Activated T-cell treated with anti-CD3 and anti-CD28 coated beads, Interleukin-2, amount 50 U/mL, for 4 hours (primary cell): ENCODE measurements at regions not wholly inside any gene's neighbourhood (a gene's known extent, or its start where the extent isn't known, plus 50 kb on each side); places are given as distances from the start of the nearest gene placed in this dataset.
"Not testable (repeated sequence)": the region's sequence is repeated elsewhere in the genome, so short reads cannot be mapped to it uniquely, and the experiment has no call there.

Source experiments
- ATAC-seq, 2 donors: fragments of 200-7000 bp; cut with Tn5 transposase; one replicate each; pipeline ENCODE4 v1.10.0; 2021
- DNase-seq: peaks from one replicate; pipeline ENCODE4 v3.0.0-alpha.2; 2020
- H3K27me3 Mint-ChIP-seq: one replicate; pipeline ENCODE4 v1.8.0; 2021; ENCODE audit warnings: low read depth, mixed read lengths
- H3K36me3 Mint-ChIP-seq: one replicate; pipeline ENCODE4 v1.8.0; 2022; ENCODE audit warnings: mixed read lengths; ENCODE audit not compliant: insufficient read depth
- H3K4me1 Mint-ChIP-seq: one replicate; pipeline ENCODE4 v1.8.0; 2021; ENCODE audit warnings: low read depth, mixed read lengths
- H3K4me3 Mint-ChIP-seq: one replicate; pipeline ENCODE4 v1.8.0; 2021; ENCODE audit warnings: mild to moderate bottlenecking, moderate library complexity, mixed read lengths
- H3K9me3 Mint-ChIP-seq: one replicate; pipeline ENCODE4 v1.8.0; 2021; ENCODE audit warnings: mixed read lengths

DNA sequence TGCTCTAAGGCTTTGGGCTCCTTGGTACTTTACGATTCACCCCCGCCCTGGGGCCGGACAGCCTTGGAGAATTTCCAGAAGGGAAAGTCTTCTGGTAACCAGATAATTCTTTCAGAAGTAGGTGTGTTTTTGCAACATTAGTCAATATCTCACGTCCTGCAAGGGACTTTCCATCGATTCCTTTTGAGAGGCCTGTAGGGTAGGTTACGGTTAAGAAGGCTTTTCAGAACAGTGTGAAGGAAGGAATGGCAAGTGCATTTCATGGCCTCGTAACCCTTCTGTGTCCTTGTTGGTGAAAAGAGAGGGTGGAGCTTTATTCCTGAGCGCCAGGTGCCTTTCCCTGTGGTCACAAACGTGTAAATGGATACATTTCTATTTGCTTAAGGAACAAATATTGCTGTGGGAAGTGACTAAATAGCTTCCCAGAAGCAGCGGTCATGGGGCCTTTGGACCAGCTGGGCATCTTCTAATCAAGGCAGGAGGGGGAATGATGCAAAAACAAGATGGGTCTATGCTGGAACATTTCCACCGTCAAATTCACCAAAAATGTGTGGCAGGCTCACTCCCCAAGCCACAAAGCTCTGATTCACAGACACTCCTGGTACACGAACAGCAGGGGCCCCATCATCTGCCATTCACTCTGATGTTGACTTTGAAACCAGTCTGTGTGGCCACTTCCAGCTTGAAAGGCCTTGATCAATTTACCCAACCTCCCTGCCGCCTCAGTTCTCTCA lies 99.2 kb downstream of the ANKRD10 start:
- no peak for ATAC-seq
- peaks cover 31% of the 10 kb centered on the region for H3K27me3 Mint-ChIP-seq
- DNase-seq: no peak
- H3K36me3 Mint-ChIP-seq: no peaks in the 10 kb centered on the region
- peaks cover 13% of the 10 kb centered on the region for H3K4me1 Mint-ChIP-seq
- H3K9me3 Mint-ChIP-seq: no peaks in the 10 kb centered on the region
- H3K4me3 Mint-ChIP-seq: no peak overlapping the region

DNA sequence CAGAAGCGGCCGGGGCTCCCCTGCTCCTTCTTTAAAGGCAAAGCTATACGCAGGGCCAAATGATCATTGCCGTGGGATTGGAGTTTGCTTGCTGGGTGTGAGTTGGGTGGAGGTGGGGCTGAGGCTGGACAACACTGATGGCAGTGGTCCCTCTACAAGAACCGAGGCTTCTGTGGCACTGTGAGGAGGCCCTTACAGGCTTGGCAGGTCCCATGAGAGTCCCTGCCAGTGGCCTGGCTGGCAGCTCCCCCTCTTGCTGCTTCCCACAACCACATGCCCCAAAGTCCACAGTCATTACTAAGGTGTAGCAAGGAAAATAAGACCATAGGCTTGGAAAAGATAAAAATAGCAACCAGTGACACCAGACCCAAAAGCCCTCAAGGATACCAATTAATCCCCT lies 98.4 kb downstream of the ANKRD10 start:
- H3K4me1 Mint-ChIP-seq: peaks cover 11% of the 10 kb centered on the region
- no peak for DNase-seq
- H3K36me3 Mint-ChIP-seq: no peaks in the 10 kb centered on the region
- no peaks in the 10 kb centered on the region for H3K9me3 Mint-ChIP-seq
- no peak for ATAC-seq
- peaks cover 22% of the 10 kb centered on the region for H3K27me3 Mint-ChIP-seq
- H3K4me3 Mint-ChIP-seq: no peak overlapping the region

DNA sequence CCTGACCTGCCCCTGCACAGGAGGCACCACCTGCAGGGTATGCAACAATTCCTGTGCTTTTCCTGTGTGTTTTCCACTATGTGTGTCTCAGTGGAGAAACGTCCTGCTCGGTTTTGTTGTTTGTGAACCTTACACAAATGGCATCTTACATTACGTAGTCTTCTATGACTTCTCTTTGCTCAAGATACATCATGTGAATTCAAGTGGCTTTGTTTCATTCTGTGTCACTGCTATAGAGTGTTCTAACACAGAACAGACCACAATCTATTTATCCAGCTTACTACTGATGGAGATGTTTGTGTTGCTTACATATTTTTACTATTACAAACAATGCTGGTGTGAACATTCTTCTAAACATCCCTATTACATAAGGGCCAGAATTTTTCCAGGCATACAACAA lies 97.7 kb downstream of the ANKRD10 start:
- DNase-seq: no peak
- Mint-ChIP-seq H3K27me3 (peaks cover 17% of the 10 kb centered on the region), H3K36me3 (no peaks in the 10 kb centered on the region), H3K4me1 (peaks cover 6% of the 10 kb centered on the region), H3K4me3 (no peak overlapping the region), H3K9me3 (no peaks in the 10 kb centered on the region)
- ATAC-seq: no peak

DNA sequence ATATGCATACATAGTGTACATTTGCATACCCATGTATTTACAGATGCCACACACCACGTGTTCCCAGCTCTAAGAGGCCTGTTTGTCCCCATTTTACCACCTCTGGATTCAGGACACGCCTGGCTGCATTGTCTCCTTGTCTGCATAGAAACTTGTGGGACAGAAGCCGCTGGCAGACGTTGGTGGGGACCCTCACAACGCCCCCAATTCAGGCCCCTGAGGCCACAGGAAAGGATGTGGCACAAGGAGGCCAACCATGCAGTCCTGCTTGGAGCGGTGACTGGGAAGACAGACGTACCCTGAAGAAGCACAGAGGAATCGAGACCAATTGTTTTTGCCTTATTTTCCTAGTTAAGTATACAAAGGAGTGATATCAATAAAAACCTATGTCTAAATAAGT lies 96.1 kb downstream of the ANKRD10 start:
- no peaks in the 10 kb centered on the region for H3K9me3 Mint-ChIP-seq
- H3K4me3 Mint-ChIP-seq: no peak overlapping the region
- ATAC-seq: no peak
- no peak for DNase-seq
- peaks cover 9% of the 10 kb centered on the region for H3K27me3 Mint-ChIP-seq
- H3K36me3 Mint-ChIP-seq: no peaks in the 10 kb centered on the region
- H3K4me1 Mint-ChIP-seq: peaks cover 3% of the 10 kb centered on the region

DNA sequence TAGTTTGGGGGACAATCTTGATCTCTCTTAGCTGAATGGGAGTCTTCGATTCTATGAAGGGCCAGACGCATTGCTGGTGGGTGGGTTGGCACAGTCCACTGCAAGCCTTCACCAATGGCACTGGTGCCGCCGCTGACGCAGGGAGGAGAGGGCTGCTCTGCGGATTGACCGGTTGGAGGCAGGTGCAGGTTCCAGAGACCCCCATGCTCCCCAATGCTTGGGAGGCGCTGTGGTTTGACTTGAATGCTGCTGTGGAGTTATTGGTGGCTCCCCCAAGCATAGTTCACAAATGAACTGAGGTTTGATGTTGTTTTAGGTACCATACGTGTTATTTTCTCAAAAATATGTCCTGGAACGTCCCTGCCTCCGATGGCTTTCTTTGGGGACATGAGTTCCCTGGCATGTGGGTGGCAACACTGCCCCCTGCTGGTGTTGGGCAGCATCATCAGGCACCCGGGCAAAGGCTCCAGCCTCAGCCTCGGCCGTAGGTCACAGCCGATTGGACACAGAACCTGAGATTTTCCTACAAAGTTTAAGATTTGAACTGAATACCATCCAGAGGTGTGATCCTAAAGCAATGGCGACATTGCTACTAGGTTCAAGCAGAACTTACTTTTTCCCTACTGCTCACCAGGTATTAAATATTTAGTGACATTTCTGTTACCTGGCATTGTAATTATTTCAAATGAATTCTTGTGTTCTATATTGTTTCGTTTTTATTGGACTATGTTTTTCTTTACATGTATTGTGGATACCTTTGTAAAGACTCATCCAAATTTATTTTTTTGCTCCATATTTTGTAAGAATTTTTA lies 95.5 kb downstream of the ANKRD10 start:
- ATAC-seq: peak; percentile 90 to 94
- Mint-ChIP-seq H3K36me3 (no peaks in the 10 kb centered on the region), H3K27me3 (peaks cover 6% of the 10 kb centered on the region)

DNA sequence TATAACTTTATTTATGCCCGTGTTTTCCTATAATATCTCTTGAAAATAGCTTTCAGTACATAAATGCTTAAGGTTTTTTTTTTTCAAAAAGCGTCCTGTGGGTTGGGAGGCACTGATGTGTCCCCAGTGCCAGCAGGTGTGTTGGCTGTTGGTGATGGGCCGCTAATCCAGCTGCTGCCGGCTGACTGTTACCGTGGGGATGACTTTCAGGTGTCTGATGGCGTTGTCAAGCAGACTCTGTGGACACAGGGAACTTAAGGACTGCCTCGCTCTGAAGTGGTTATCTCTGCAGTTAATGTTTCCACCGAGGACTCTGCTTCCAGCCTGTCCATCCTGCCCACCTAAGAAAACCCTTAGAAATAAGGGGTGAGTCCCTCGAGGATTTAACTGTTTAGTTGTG lies 94.5 kb downstream of the ANKRD10 start:
- Mint-ChIP-seq H3K4me1 (peaks cover 3% of the 10 kb centered on the region), H3K9me3 (no peaks in the 10 kb centered on the region), H3K4me3 (no peak overlapping the region), H3K27me3 (peaks cover 2% of the 10 kb centered on the region), H3K36me3 (no peaks in the 10 kb centered on the region)
- DNase-seq: no peak
- no peak for ATAC-seq

More for the DNA sequence above, 95.5 kb downstream of the ANKRD10 start:
- peak; percentile 75 for DNase-seq
- Mint-ChIP-seq H3K4me3 (no peak overlapping the region), H3K9me3 (no peaks in the 10 kb centered on the region), H3K4me1 (peaks cover 3% of the 10 kb centered on the region)

DNA sequence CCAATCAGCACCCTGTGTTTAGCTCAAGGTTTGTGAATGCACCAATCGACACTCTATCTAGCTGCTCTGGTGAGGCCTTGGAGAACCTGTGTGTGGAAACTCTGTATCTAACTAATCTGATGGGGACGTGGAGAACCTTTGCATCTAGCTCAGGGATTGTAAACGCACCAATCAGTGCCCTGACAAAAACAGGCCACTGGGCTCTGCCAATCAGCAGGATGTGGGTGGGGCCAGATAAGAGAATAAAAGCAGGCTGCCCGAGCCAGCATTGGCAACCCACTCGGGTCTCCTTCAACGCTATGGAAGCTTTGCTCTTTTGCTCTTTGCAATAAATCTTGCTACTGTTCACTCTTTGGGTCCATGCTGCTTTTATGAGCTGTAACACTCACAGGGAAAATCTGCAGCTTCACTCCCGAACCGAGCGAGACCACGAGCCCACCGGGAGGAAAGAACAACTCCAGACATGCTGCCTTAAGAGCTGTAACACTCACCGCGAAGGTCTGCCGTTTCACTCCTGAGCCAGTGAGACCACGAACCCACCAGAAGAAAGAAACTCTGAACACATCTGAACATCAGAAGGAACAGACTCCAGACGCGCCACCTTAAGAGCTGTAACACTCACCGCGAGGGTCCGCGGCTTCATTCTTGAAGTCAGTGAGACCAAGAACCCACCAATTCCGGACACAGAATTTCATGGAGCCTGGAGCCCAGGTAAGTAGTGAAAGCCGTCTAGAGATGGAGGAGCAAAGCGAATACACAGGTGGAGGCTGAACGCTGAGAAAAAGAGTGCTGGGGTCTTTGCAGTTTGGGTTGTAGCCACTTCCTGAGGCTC lies 92.8 kb downstream of the ANKRD10 start:
- DNase-seq, H3K4me1 Mint-ChIP-seq, H3K36me3 Mint-ChIP-seq, H3K27me3 Mint-ChIP-seq, H3K9me3 Mint-ChIP-seq: not testable (repeated sequence)
- H3K4me3 Mint-ChIP-seq: peak overlapping the region; percentile 79
- peak in 1 of 2 donors; percentile 6 for ATAC-seq

DNA sequence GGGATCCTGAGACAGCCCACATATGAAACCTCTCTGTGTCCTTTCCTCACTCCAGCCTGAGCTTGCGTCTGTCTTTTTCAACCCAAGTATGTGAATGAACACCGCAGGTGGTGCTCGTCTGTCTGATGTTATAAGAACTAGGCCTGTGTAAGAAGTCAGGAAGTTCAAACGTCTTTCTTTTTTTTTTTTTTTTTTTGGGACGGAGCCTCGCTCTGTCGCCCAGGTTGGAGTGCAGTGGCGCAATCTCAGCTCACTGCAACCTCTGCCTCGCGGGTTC lies 92.3 kb downstream of the ANKRD10 start:
- Mint-ChIP-seq H3K36me3 (no peaks in the 10 kb centered on the region), H3K4me3 (peak overlapping the region; percentile 79), H3K9me3 (no peaks in the 10 kb centered on the region), H3K4me1 (peaks cover 3% of the 10 kb centered on the region), H3K27me3 (no peaks in the 10 kb centered on the region)
- DNase-seq (no peak), ATAC-seq (no peak)

DNA sequence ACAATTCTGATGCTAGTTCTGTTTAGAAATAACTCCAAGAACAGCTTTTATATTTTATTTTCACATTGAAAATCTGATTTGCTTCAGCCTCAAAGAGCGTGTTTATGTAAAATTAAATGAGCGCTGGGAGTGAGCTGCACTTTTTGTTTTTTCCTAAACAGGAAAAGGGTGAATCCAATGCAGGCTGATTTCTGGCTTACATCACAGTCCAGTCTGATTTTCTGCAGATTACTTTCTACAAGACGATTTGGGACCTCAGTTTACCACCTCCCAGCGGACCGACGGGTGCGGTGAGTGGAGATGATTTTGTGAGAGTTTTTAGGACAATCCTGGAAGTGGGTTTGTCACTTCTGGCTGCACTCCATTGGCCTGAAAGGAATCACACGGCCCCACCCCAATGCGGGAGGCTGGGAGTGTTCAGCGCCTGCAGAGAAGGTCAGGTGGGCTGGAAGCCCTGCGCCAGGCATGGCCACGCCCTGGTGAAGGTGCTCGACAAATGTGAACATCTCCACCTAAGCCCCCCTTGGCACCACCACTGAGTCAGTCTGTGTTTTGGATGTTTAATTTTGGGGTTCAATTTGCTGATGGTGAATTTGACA lies 90.1 kb downstream of the ANKRD10 start:
- H3K36me3 Mint-ChIP-seq: no peaks in the 10 kb centered on the region
- no peaks in the 10 kb centered on the region for H3K9me3 Mint-ChIP-seq
- H3K4me1 Mint-ChIP-seq: no peaks in the 10 kb centered on the region
- H3K27me3 Mint-ChIP-seq: no peaks in the 10 kb centered on the region
- no peak overlapping the region for H3K4me3 Mint-ChIP-seq
- no peak for DNase-seq
- no peak for ATAC-seq

DNA sequence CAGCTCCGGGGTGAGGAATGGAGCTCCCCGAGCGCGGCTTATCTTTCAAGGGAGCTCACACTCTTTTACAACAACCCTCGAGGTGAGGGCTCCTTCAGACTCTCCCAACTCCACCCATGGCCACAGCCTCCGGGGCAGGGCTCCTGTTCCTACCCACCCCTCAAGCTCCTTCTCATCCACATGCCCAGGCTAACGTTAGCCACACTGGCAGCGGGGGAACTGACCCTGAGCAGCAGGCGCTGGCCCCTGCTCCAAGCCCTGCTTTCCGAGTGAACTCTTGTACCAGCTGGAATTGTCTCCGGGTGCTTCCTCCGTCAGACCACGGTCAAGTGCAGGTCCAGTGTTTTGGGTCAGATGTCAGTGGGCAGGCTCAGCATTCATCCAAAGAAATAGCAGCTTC lies 89.4 kb downstream of the ANKRD10 start:
- Mint-ChIP-seq H3K27me3 (no peaks in the 10 kb centered on the region), H3K4me1 (no peaks in the 10 kb centered on the region), H3K9me3 (no peaks in the 10 kb centered on the region), H3K4me3 (no peak overlapping the region), H3K36me3 (no peaks in the 10 kb centered on the region)
- DNase-seq (no peak), ATAC-seq (no peak)

DNA sequence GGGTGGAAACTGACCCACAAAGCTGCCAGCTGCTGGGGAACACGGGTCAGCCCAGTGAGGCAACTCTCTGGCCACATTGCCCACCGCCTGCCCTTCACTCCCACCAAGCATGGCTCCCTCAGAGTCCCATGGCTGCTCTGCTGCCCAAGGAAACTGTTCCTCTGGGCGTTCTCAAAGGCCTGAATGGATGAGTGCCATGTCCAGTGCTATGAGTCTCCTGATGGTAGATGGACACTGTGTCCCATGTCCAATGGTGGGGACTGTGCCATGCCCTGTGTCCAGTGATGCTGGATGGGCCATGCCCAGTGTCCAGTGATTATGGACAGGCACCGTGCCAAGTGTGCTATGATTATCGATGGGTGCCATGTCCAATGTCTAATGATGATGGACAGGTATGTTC lies 88.8 kb downstream of the ANKRD10 start:
- Mint-ChIP-seq H3K4me1 (no peaks in the 10 kb centered on the region), H3K4me3 (no peak overlapping the region), H3K27me3 (no peaks in the 10 kb centered on the region), H3K36me3 (no peaks in the 10 kb centered on the region), H3K9me3 (no peaks in the 10 kb centered on the region)
- DNase-seq (no peak), ATAC-seq (no peak)

DNA sequence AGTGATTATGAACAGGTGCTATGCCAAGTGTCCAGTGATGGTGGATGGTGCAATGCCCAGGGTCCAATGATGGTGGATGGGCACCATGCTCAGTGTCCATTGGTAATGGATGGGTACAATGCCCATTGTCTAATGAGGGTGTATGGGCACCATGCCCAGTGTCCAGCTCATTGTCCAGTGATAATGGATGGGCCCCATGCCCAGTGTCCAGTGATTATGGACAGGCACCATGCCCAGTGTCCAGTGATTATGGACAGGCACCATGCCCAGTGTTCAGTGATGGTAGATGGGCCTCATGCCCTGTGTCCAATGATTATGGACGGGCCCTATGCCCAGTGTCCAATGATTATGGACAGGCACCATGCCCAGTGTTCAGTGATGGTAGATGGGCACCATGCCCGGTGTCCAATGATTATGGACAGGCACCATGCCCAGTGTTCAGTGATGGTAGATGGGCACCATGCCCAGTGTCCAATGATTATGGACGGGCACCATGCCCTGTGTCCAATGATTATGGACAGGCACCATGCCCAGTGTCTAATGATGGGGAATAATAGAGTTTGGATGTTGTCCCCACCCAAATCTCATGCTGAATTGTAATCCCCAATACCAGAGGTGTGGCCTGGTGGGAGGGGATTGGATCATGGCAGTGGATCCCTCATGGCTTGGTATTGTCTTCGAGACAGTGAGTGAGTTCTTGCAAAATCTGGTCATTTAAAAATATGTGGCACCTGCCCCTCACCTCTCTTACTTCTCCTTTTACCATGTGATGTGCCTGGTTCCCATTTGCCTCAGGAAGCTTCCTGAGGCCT lies 87.8 kb downstream of the ANKRD10 start:
- Mint-ChIP-seq H3K4me1 (no peaks in the 10 kb centered on the region), H3K27me3 (peaks cover 2% of the 10 kb centered on the region), H3K4me3 (no peak overlapping the region), H3K9me3 (no peaks in the 10 kb centered on the region), H3K36me3 (no peaks in the 10 kb centered on the region)
- ATAC-seq (no peak), DNase-seq (no peak)
